ENCODE measurements at regions not wholly inside any gene's neighbourhood (a gene's known extent, or its start where the extent isn't known, plus 50 kb on each side); places are given as distances from the start of the nearest gene placed in this dataset.

GRCh38 chr4:54365691-54366090 lies 136.6 kb downstream of the PDGFRA start:
- no peak for TF ChIP-seq POLR2A (IDR thresholded peaks at IDR 0.05)
- no peak for TF ChIP-seq CTCF (IDR thresholded peaks at IDR 0.05)
- TF ChIP-seq POLR2AphosphoS5 (IDR thresholded peaks at IDR 0.05), result no peak
- TF ChIP-seq EP300 (IDR thresholded peaks at IDR 0.05), result no peak
